B cell (primary cell): ENCODE measurements at regions not wholly inside any gene's neighbourhood (a gene's known extent, or its start where the extent isn't known, plus 50 kb on each side); places are given as distances from the start of the nearest gene placed in this dataset.

Source experiments
- ATAC-seq: fragments of 200-7000 bp; cut with Tn5 transposase; one replicate; pipeline ENCODE4 v1.10.0; 2021; ENCODE audit warnings: low read depth, mild to moderate bottlenecking, moderate number of reproducible peaks, moderate library complexity
- CTCF ChIA-PET: fragments of 350-600 bp; sonication (Branson Sonifier 250); formaldehyde crosslinking; loops from one replicate; lab custom pipeline; 2021; ENCODE audit warnings: antibody characterized with exemption, inconsistent platforms; lab: Charles Lee
- POLR2A ChIA-PET: fragments of 350-600 bp; sonication (Branson Sonifier 250); formaldehyde crosslinking; loops from one replicate; lab custom pipeline; 2021; ENCODE audit warnings: antibody characterized with exemption; lab: Charles Lee
- DNase-seq: peaks from one replicate; pipeline ENCODE4 v3.0.0; 2013
- H2AFZ ChIP-seq: 2 replicates; pipeline ENCODE4 v1.6.1; 2012; ENCODE audit warnings: mild to moderate bottlenecking, low read depth, low read length; ENCODE audit not compliant: insufficient read depth, poor library complexity, severe bottlenecking
- H3K27ac ChIP-seq, 2 donors: 1 replicate in 1 of 2; 2 replicates in 1 of 2; pipeline ENCODE4 v1.5.1; 2012 to 2013; ENCODE audit warnings: low read length in 2 of 2, mild to moderate bottlenecking in 2 of 2, moderate library complexity in 1 of 2
- H3K27me3 ChIP-seq, 4 experiments: fragments of 200-600 bp in 1 of 4; sonication (generic) in 1 of 4; replicated peaks in 1 of 4; 1 replicate in 2 of 4; 2 replicates in 2 of 4; pipeline versions ENCODE4 v1.6.1 to v1.7.0; 2013 to 2016; ENCODE audit warnings: low read length in 3 of 4, mild to moderate bottlenecking in 2 of 4, mixed read lengths in 1 of 4, moderate library complexity in 1 of 4; ENCODE audit not compliant: insufficient read depth in 4 of 4, control insufficient read depth in 3 of 4; ENCODE audit errors: control extremely low read depth in 1 of 4
- H3K36me3 ChIP-seq, 2 experiments: replicated peaks in 1 of 2; 1 replicate in 1 of 2; 2 replicates in 1 of 2; pipeline versions ENCODE4 v1.6.1 to v1.7.1; 2013; ENCODE audit warnings: low read length in 1 of 2; ENCODE audit not compliant: insufficient read depth in 2 of 2, control insufficient read depth in 1 of 2; ENCODE audit errors: control extremely low read depth in 1 of 2, extremely low read depth in 1 of 2
- H3K4me1 ChIP-seq, 2 donors: fragments of 200-600 bp in 1 of 2; sonication (generic) in 1 of 2; 1 replicate in 1 of 2; 2 replicates in 1 of 2; pipeline versions ENCODE4 v1.5.1 to v1.6.1; 2013 to 2017; ENCODE audit warnings: low read length in 2 of 2; ENCODE audit not compliant: control insufficient read depth in 2 of 2, insufficient read depth in 2 of 2
- H3K4me2 ChIP-seq: replicated peaks from 2 replicates; pipeline ENCODE3; 2012; ENCODE audit warnings: mild to moderate bottlenecking, low read depth, low read length; ENCODE audit not compliant: poor library complexity, severe bottlenecking
- H3K4me3 ChIP-seq, 5 experiments: fragments of 200-600 bp in 1 of 5; sonication (generic) in 1 of 5; 1 replicate in 3 of 5; 2 replicates in 2 of 5; pipeline versions ENCODE4 v1.5.1 to v1.7.0; 2011 to 2016; ENCODE audit warnings: low read length in 4 of 5, mild to moderate bottlenecking in 4 of 5, low read depth in 2 of 5, control low read depth in 1 of 5, moderate library complexity in 1 of 5; ENCODE audit not compliant: insufficient read depth in 1 of 5; ENCODE audit errors: control extremely low read depth in 1 of 5, extremely low read depth in 1 of 5
- H3K79me2 ChIP-seq: fragments of 200-600 bp; sonication (generic); one replicate; pipeline ENCODE4 v1.6.0; 2016; ENCODE audit warnings: low read length; ENCODE audit not compliant: control insufficient read depth, insufficient read depth
- H3K9ac ChIP-seq: fragments of 200-600 bp; sonication (generic); 2 replicates; pipeline ENCODE4 v1.6.1; 2017; ENCODE audit warnings: mild to moderate bottlenecking, low read length, moderate library complexity
- H3K9me3 ChIP-seq, 3 donors: one replicate each; pipeline versions ENCODE4 v1.6.1 to v1.7.1; 2013; ENCODE audit warnings: low read length in 2 of 3; ENCODE audit not compliant: control insufficient read depth in 2 of 3, insufficient read depth in 1 of 3; ENCODE audit errors: control extremely low read depth in 1 of 3
- H4K20me1 ChIP-seq: 2 replicates; pipeline ENCODE4 v1.6.0; 2012; ENCODE audit warnings: mild to moderate bottlenecking, low read length; ENCODE audit not compliant: insufficient read depth, control insufficient read depth, poor library complexity, severe bottlenecking
- H3K27ac Mint-ChIP-seq: one replicate; pipeline ENCODE4 v1.8.0; 2021; ENCODE audit warnings: mixed read lengths
- H3K27me3 Mint-ChIP-seq: one replicate; pipeline ENCODE4 v1.8.0; 2021; ENCODE audit warnings: mixed read lengths
- H3K4me1 Mint-ChIP-seq: one replicate; pipeline ENCODE4 v1.8.0; 2021; ENCODE audit warnings: mixed read lengths
- H3K4me3 Mint-ChIP-seq: one replicate; pipeline ENCODE4 v1.8.0; 2021; ENCODE audit warnings: mixed read lengths
- H3K9me3 Mint-ChIP-seq: one replicate; pipeline ENCODE4 v1.8.0; 2022; ENCODE audit warnings: mixed read lengths; ENCODE audit not compliant: insufficient read depth
- EZH2 ChIP-seq: IDR thresholded peaks from 2 replicates; pipeline ENCODE4 v1.6.1; 2012; ENCODE audit warnings: borderline replicate concordance, low read depth, mild to moderate bottlenecking, moderate library complexity, low read length; ENCODE audit not compliant: insufficient read depth, poor library complexity, severe bottlenecking
- WGBS: methylation state at CpG from one replicate; pipeline ENCODE4 v1.1.5; 2013; ENCODE audit warnings: missing lambda C conversion rate; ENCODE audit not compliant: insufficient coverage; 5-methylcytosine and 5-hydroxymethylcytosine counted together
- intact Hi-C: fragments of 100-400 bp; cut with micrococcal nuclease; formaldehyde crosslinking; loops from one replicate; pipeline ENCODE4 v1.10.0; 2022
- TF ChIP-seq, protein P1 (sequence below): fragments of 200-600 bp; IDR thresholded peaks from one replicate; pipeline ENCODE4 v1.8.0; 2022; ENCODE audit warnings: antibody characterized with exemption, mild to moderate bottlenecking

DNA sequence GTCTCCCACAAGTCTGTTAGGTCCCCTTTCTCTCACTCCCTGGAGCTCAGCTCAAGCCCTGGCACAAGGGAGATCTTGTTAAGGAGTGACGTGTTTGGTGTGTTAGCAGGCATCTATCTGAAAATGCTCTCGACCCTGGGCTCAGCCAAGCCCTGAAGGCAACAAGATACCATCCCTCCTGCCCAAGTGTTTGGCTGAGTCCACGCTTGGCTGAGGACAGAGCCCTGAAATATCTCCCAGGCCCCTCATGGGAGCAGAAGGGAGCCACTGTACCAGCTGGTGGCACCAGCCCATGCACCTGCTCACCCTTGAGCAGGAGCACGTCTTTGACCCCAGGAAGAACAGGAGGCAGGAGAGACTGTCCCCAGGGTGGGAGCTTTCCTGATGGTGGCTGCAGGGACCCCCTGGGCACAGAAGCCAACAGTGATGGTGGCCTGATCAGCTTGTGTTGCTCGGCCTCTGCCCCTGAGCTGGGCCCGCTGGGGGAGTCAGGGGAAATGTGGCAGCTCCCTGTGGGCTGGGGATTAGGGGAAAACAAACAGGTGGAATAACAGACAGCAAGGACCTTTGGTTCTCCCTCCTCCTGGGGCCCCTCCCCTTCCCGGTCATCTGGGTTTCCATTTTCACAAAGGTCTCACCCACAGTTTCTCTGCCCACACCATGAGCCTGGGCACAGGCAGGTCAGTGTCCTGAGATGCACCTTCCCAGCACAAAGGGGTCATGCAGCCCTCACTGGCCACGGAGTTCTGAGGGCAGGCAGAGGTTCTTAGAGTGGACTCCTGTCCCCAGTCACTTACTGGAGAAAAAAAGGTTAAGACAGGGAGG lies 91.6 kb downstream of the RHOB start:
- ATAC-seq (no peak), DNase-seq (no peak)
- no peaks in the 10 kb centered on the region for H4K20me1 ChIP-seq
- TF ChIP-seq, protein P1, sequence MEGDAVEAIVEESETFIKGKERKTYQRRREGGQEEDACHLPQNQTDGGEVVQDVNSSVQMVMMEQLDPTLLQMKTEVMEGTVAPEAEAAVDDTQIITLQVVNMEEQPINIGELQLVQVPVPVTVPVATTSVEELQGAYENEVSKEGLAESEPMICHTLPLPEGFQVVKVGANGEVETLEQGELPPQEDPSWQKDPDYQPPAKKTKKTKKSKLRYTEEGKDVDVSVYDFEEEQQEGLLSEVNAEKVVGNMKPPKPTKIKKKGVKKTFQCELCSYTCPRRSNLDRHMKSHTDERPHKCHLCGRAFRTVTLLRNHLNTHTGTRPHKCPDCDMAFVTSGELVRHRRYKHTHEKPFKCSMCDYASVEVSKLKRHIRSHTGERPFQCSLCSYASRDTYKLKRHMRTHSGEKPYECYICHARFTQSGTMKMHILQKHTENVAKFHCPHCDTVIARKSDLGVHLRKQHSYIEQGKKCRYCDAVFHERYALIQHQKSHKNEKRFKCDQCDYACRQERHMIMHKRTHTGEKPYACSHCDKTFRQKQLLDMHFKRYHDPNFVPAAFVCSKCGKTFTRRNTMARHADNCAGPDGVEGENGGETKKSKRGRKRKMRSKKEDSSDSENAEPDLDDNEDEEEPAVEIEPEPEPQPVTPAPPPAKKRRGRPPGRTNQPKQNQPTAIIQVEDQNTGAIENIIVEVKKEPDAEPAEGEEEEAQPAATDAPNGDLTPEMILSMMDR: no peak
- TF ChIP-seq EZH2: no peak
- CTCF ChIA-PET: no interaction called here
- Mint-ChIP-seq H3K27ac (no peak overlapping the region), H3K27me3 (peaks cover 23% of the 10 kb centered on the region), H3K4me3 (no peak overlapping the region), H3K4me1 (no peaks in the 10 kb centered on the region), H3K9me3 (no peaks in the 10 kb centered on the region)
- POLR2A ChIA-PET: no interaction called here
- H3K27ac ChIP-seq: no peak overlapping the region
- no peaks in the 10 kb centered on the region for H3K36me3 ChIP-seq
- no peaks in the 10 kb centered on the region for H3K79me2 ChIP-seq
- H2AFZ ChIP-seq: no peak overlapping the region
- peaks cover 0 to 3% (median 1%) of the 10 kb centered on the region in 4 experiments for H3K27me3 ChIP-seq
- H3K4me2 ChIP-seq: no peak overlapping the region
- no peaks in the 10 kb centered on the region for H3K4me1 ChIP-seq
- intact Hi-C loops: no loop called here
- no peak overlapping the region for H3K9ac ChIP-seq
- H3K4me3 ChIP-seq: no peak overlapping the region
- H3K9me3 ChIP-seq: no peaks in the 10 kb centered on the region
- WGBS: 23% methylated on average over 7 of the region's 8 CpGs

DNA sequence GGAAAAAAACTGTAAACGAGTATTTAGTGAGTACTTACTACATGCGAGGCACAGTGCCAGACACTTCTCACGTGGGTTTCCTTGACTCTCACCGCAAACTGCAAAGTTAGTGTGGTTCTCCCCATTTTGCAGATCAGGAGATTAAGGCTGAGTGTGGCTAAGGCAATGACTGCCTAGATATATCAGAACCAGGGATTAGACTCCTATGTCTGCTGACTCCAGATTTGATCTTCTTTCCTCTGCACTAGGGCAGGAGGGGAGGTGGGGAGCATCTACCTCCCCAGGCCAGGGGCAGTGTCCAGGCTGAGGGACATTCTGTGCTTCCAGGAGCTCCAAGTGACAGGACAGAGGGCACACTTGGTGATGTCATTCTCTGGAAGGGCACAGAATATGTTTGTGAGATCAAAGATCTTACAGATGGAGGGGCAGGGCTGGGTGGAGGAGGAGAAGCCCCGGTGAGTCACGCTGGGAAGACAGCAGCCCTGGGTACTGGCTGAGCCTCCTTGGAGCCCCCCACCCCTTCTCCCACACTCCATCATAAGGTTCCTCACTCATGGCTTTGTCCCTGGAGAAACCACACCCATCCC lies 92.4 kb downstream of the RHOB start:
- no peaks in the 10 kb centered on the region for H3K9me3 Mint-ChIP-seq
- ATAC-seq: no peak
- 72% methylated on average over 4 of the region's 6 CpGs for WGBS
- H2AFZ ChIP-seq: no peak overlapping the region
- CTCF ChIA-PET: no interaction called here
- no peak overlapping the region for H3K9ac ChIP-seq
- no peaks in the 10 kb centered on the region for H3K36me3 ChIP-seq
- intact Hi-C loops: no loop called here
- no peak for DNase-seq
- H3K9me3 ChIP-seq: no peaks in the 10 kb centered on the region
- H3K4me3 Mint-ChIP-seq: no peak overlapping the region
- H3K27ac ChIP-seq: no peak overlapping the region
- H4K20me1 ChIP-seq: no peaks in the 10 kb centered on the region
- no peak overlapping the region for H3K4me2 ChIP-seq
- H3K4me1 Mint-ChIP-seq: no peaks in the 10 kb centered on the region
- H3K4me1 ChIP-seq: no peaks in the 10 kb centered on the region
- no peaks in the 10 kb centered on the region for H3K79me2 ChIP-seq
- TF ChIP-seq, protein P1: no peak
- TF ChIP-seq EZH2: no peak
- no peak overlapping the region for H3K27ac Mint-ChIP-seq
- peaks cover 20% of the 10 kb centered on the region for H3K27me3 Mint-ChIP-seq
- peaks cover 0 to 3% (median 1%) of the 10 kb centered on the region in 4 experiments for H3K27me3 ChIP-seq
- POLR2A ChIA-PET: no interaction called here
- no peak overlapping the region for H3K4me3 ChIP-seq
